GM13976 (cell line): ENCODE measurements at regions not wholly inside any gene's neighbourhood (a gene's known extent, or its start where the extent isn't known, plus 50 kb on each side); places are given as distances from the start of the nearest gene placed in this dataset.

Experiments
- DNase-seq: peaks from one replicate; pipeline ENCODE4 v3.0.0; 2012; ENCODE audit warnings: low spot score
- CTCF ChIP-seq: IDR thresholded peaks from 2 replicates; pipeline ENCODE4 v1.5.1; 2012; ENCODE audit warnings: borderline replicate concordance, mild to moderate bottlenecking; ENCODE audit not compliant: insufficient read depth; ENCODE audit errors: extremely low read depth, missing control alignments, control extremely low read depth
- in situ Hi-C: fragments of 300-500 bp; cut with MboI; formaldehyde crosslinking; loops from one replicate; pipeline ENCODE4 v1.12.0; 2022; ENCODE audit warnings: low sequenced_read_pairs, mixed read lengths, inconsistent platforms; ENCODE audit not compliant: unreplicated experiment

GRCh38 chr20:41726727-41727126 is 108.5 kb upstream of the CHD6 start:
- no peak for TF ChIP-seq CTCF
- DNase-seq, result no peak
- in situ Hi-C loops, result loop anchor here (25.0 kb wide), 2 partner anchors 1461 to 1686 kb away; partner anchors contain the start of gene PTPRT

GRCh38 chr20:41719151-41719550 is 101.0 kb upstream of the CHD6 start:
- no peak for TF ChIP-seq CTCF
- DNase-seq, result no peak
- in situ Hi-C loops, result no loop called here

GRCh38 chr20:41717483-41717882 is 99.3 kb upstream of the CHD6 start:
- TF ChIP-seq CTCF, result no peak

GRCh38 chr20:41716911-41717310 is 98.7 kb upstream of the CHD6 start:
- TF ChIP-seq CTCF, result no peak
- no peak for DNase-seq
- in situ Hi-C loops, result no loop called here

More at GRCh38 chr20:41717483-41717882, 99.3 kb upstream of the CHD6 start:
- in situ Hi-C loops, result no loop called here
- no peak for DNase-seq

GRCh38 chr20:41716436-41716835 is 98.3 kb upstream of the CHD6 start:
- in situ Hi-C loops, result no loop called here
- no peak for DNase-seq
- TF ChIP-seq CTCF, result no peak

- no peak for TF ChIP-seq CTCF
- DNase-seq, result no peak
- in situ Hi-C loops, result no loop called here
These were observed 97.3 kb upstream of the CHD6 start for GRCh38 chr20:41715526-41715925.

- in situ Hi-C loops, result no loop called here
- no peak for DNase-seq
These were observed 95.9 kb upstream of the CHD6 start for GRCh38 chr20:41714030-41714429.

More at GRCh38 chr20:41714030-41714429, 95.9 kb upstream of the CHD6 start:
- TF ChIP-seq CTCF, result no peak
